GM23338 (cell line): ENCODE measurements at regions not wholly inside any gene's neighbourhood (a gene's known extent, or its start where the extent isn't known, plus 50 kb on each side); places are given as distances from the start of the nearest gene placed in this dataset.

Source experiments
- ATAC-seq: fragments of 200-7000 bp; cut with Tn5 transposase; 3 replicates; pipeline ENCODE4 v1.9.1; 2020
- DNase-seq: peaks from one replicate; pipeline ENCODE4 v3.0.0-alpha.2; 2015; ENCODE audit warnings: low spot score
- H2AFZ ChIP-seq: fragments of 200-600 bp; sonication (generic); 2 replicates; pipeline ENCODE4 v1.8.0; 2016; ENCODE audit warnings: antibody characterized with exemption, mild to moderate bottlenecking, moderate library complexity
- H3F3A ChIP-seq: fragments of 200-600 bp; sonication (generic); replicated peaks from 2 replicates; pipeline ENCODE4 v1.8.0; 2017; ENCODE audit warnings: antibody characterized with exemption, mixed run types, low read depth
- H3K27ac ChIP-seq: fragments of 200-600 bp; sonication (generic); 2 replicates; pipeline ENCODE4 v1.6.1; 2016; ENCODE audit warnings: low read depth
- H3K27me3 ChIP-seq: fragments of 200-600 bp; sonication (generic); 2 replicates; pipeline ENCODE4 v1.8.0; 2016; ENCODE audit warnings: mild to moderate bottlenecking, mixed run types, moderate library complexity; ENCODE audit not compliant: insufficient read depth
- H3K36me3 ChIP-seq: fragments of 200-600 bp; sonication (generic); 2 replicates; pipeline ENCODE4 v1.8.0; 2016; ENCODE audit warnings: mild to moderate bottlenecking; ENCODE audit not compliant: insufficient read depth
- H3K4me1 ChIP-seq: fragments of 200-600 bp; sonication (generic); 2 replicates; pipeline ENCODE4 v1.8.0; 2016; ENCODE audit warnings: mild to moderate bottlenecking, moderate library complexity; ENCODE audit not compliant: insufficient read depth
- H3K4me2 ChIP-seq: fragments of 200-600 bp; sonication (generic); 2 replicates; pipeline ENCODE4 v1.7.1; 2017; ENCODE audit warnings: mixed run types
- H3K4me3 ChIP-seq: fragments of 200-600 bp; sonication (generic); 2 replicates; pipeline ENCODE4 v1.6.1; 2016; ENCODE audit warnings: mixed run types
- H3K79me2 ChIP-seq: fragments of 200-600 bp; sonication (generic); replicated peaks from 2 replicates; pipeline ENCODE4 v1.8.0; 2017; ENCODE audit warnings: mild to moderate bottlenecking; ENCODE audit not compliant: insufficient read depth
- H3K9me2 ChIP-seq: fragments of 200-600 bp; sonication (generic); 2 replicates; pipeline ENCODE4 v1.8.0; 2017; ENCODE audit not compliant: insufficient read depth
- H4K20me1 ChIP-seq: fragments of 200-600 bp; sonication (generic); replicated peaks from 2 replicates; pipeline ENCODE4 v1.8.0; 2017; ENCODE audit warnings: mild to moderate bottlenecking; ENCODE audit not compliant: insufficient read depth
- H3K27ac Mint-ChIP-seq: 2 replicates; pipeline ENCODE4 v1.8.0; 2020; ENCODE audit warnings: inconsistent platforms, mild to moderate bottlenecking, moderate library complexity, mixed read lengths
- H3K27me3 Mint-ChIP-seq: 3 replicates; pipeline ENCODE4 v1.8.0; 2022; ENCODE audit warnings: low read depth, mild to moderate bottlenecking, moderate library complexity, mixed read lengths, inconsistent platforms; ENCODE audit not compliant: insufficient read depth, poor library complexity
- H3K36me3 Mint-ChIP-seq: 3 replicates; pipeline ENCODE4 v1.8.0; 2021; ENCODE audit warnings: low read depth, mild to moderate bottlenecking, inconsistent platforms, moderate library complexity, mixed read lengths
- H3K4me1 Mint-ChIP-seq: 3 replicates; pipeline ENCODE4 v1.8.0; 2020; ENCODE audit warnings: mild to moderate bottlenecking, inconsistent platforms, mixed read lengths
- H3K4me3 Mint-ChIP-seq: 3 replicates; pipeline ENCODE4 v1.8.0; 2021; ENCODE audit warnings: moderate library complexity, mild to moderate bottlenecking, inconsistent platforms, mixed read lengths
- H3K9me3 Mint-ChIP-seq: 3 replicates; pipeline ENCODE4 v1.8.0; 2020; ENCODE audit warnings: moderate library complexity, mild to moderate bottlenecking, inconsistent platforms, mixed read lengths
- CREB1 ChIP-seq: fragments of 250-450 bp; sonication (Bioruptor Pico); IDR thresholded peaks from 2 replicates; pipeline ENCODE4 v1.5.0; 2020; ENCODE audit warnings: low read depth, mild to moderate bottlenecking, moderate library complexity
- ETS1 ChIP-seq: IDR thresholded peaks from 2 replicates; pipeline ENCODE4 v1.6.1; 2016; ENCODE audit warnings: antibody characterized with exemption
- EZH2 ChIP-seq: fragments of 200-600 bp; sonication (generic); IDR thresholded peaks from one replicate; pipeline ENCODE4 v1.8.0; 2017; ENCODE audit warnings: antibody characterized with exemption, mild to moderate bottlenecking, low read depth; ENCODE audit not compliant: unreplicated experiment
- EZH2phosphoT487 ChIP-seq: fragments of 200-600 bp; sonication (generic); IDR thresholded peaks from one replicate; pipeline ENCODE4 v1.8.1; 2018; ENCODE audit warnings: antibody characterized with exemption; ENCODE audit not compliant: unreplicated experiment
- JUNB ChIP-seq: IDR thresholded peaks from one replicate; pipeline ENCODE4 v1.6.1; 2016; ENCODE audit warnings: antibody characterized with exemption; ENCODE audit not compliant: unreplicated experiment
- NANOG ChIP-seq: IDR thresholded peaks from 2 replicates; pipeline ENCODE4 v1.6.1; 2016; ENCODE audit warnings: antibody characterized with exemption, borderline replicate concordance
- POLR2AphosphoS5 ChIP-seq: IDR thresholded peaks from 2 replicates; pipeline ENCODE4 v1.6.1; 2016; ENCODE audit warnings: antibody characterized with exemption, low read depth
- REST ChIP-seq: IDR thresholded peaks from one replicate; pipeline ENCODE4 v1.6.1; 2018; ENCODE audit warnings: antibody characterized with exemption; ENCODE audit not compliant: unreplicated experiment
- STAT1 ChIP-seq: IDR thresholded peaks from one replicate; pipeline ENCODE4 v1.6.1; 2016; ENCODE audit warnings: antibody characterized with exemption; ENCODE audit not compliant: unreplicated experiment
- ZNF114 ChIP-seq: fragments of 250-450 bp; sonication (Bioruptor Pico); IDR thresholded peaks from 2 replicates; pipeline ENCODE4 v1.5.0; 2020; ENCODE audit warnings: mild to moderate bottlenecking, moderate library complexity
- ZNF331 ChIP-seq: fragments of 250-450 bp; sonication (Bioruptor Pico); IDR thresholded peaks from 2 replicates; pipeline ENCODE4 v1.5.0; 2020; ENCODE audit warnings: low read depth, mild to moderate bottlenecking, moderate library complexity
- ZNF462 ChIP-seq: fragments of 250-450 bp; sonication (Bioruptor Pico); IDR thresholded peaks from 2 replicates; pipeline ENCODE4 v1.5.0; 2020; ENCODE audit warnings: mild to moderate bottlenecking, moderate library complexity
- TF ChIP-seq, protein P1 (sequence below), 2 experiments: fragments of 200-600 bp in 1 of 2; sonication (generic) in 1 of 2; conservative IDR thresholded peaks; 2 replicates each; pipeline versions ENCODE4 v1.5.1 to v1.6.1; 2016 to 2017; ENCODE audit warnings: antibody characterized with exemption in 2 of 2, low read depth in 2 of 2, mild to moderate bottlenecking in 2 of 2, moderate library complexity in 1 of 2

DNA sequence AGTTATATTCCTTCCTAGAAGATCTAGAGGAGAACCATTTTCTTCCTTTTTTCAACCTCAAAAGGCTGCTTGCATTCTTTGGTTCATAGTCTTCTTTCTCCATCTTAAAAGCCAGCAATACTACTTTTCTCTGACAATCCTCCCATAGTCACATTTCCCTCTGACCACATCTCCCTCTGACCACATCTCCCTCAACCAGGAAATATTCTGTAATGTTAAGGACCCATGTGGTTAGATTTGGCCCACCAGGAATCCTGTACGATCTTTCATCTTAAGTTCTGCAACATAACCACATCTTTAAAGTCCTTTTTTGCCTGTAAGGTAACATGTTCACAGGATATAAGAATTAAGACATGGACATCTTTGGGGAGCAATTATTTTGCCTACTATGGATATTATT is 179.4 kb upstream of the SPEF2 start:
- Mint-ChIP-seq H3K27ac (no peak overlapping the region), H3K27me3 (no peaks in the 10 kb centered on the region), H3K4me3 (no peak overlapping the region), H3K36me3 (no peaks in the 10 kb centered on the region), H3K9me3 (no peaks in the 10 kb centered on the region), H3K4me1 (no peaks in the 10 kb centered on the region)
- Histone ChIP-seq H3K27me3 (no peaks in the 10 kb centered on the region), H2AFZ (no peak overlapping the region), H3K79me2 (no peaks in the 10 kb centered on the region), H3K4me3 (no peak overlapping the region), H3K27ac (no peak overlapping the region), H4K20me1 (no peaks in the 10 kb centered on the region), H3K36me3 (no peaks in the 10 kb centered on the region), H3F3A (no peaks in the 10 kb centered on the region), H3K4me1 (0 out of 2 replicates have a peak, but pooled peaks cover 3% of the 10 kb centered on the region), H3K4me2 (no peak overlapping the region), H3K9me2 (no peaks in the 10 kb centered on the region)
- ATAC-seq (no peak), DNase-seq (no peak)
- TF ChIP-seq EZH2 (no peak), ZNF114 (CRISPR knock-in tag) (no peak), STAT1 (no peak), POLR2AphosphoS5 (no peak), CREB1 (CRISPR knock-in tag) (no peak), ETS1 (no peak), ZNF331 (CRISPR knock-in tag) (no peak), EZH2phosphoT487 (no peak), ZNF462 (no peak), NANOG (no peak), REST (no peak), JUNB (no peak)
- TF ChIP-seq, protein P1, sequence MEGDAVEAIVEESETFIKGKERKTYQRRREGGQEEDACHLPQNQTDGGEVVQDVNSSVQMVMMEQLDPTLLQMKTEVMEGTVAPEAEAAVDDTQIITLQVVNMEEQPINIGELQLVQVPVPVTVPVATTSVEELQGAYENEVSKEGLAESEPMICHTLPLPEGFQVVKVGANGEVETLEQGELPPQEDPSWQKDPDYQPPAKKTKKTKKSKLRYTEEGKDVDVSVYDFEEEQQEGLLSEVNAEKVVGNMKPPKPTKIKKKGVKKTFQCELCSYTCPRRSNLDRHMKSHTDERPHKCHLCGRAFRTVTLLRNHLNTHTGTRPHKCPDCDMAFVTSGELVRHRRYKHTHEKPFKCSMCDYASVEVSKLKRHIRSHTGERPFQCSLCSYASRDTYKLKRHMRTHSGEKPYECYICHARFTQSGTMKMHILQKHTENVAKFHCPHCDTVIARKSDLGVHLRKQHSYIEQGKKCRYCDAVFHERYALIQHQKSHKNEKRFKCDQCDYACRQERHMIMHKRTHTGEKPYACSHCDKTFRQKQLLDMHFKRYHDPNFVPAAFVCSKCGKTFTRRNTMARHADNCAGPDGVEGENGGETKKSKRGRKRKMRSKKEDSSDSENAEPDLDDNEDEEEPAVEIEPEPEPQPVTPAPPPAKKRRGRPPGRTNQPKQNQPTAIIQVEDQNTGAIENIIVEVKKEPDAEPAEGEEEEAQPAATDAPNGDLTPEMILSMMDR (conservative IDR thresholded peaks at IDR 0.05; ENCODE audit: low read depth in 2 of 2), result no peak
